Tibial artery (tissue), 4 donors: ENCODE measurements at regions not wholly inside any gene's neighbourhood (a gene's known extent, or its start where the extent isn't known, plus 50 kb on each side); places are given as distances from the start of the nearest gene placed in this dataset.

Experiments used
- DNase-seq, 2 donors: peaks; one replicate each; pipeline ENCODE4 v3.0.0-alpha.2; 2019
- H3K27ac ChIP-seq, 2 donors: fragments of 200-600 bp; sonication (generic) in 1 of 2; 1 replicate in 1 of 2; 2 replicates in 1 of 2; pipeline ENCODE4 v1.5.1; 2018 to 2019; ENCODE audit warnings: mild to moderate bottlenecking in 1 of 2
- H3K27me3 ChIP-seq, 2 donors: fragments of 200-600 bp; sonication (generic) in 1 of 2; one replicate each; pipeline versions ENCODE4 v1.5.1 to v1.6.0; 2016 to 2019
- H3K36me3 ChIP-seq, 3 donors: fragments of 200-600 bp; sonication (generic) in 2 of 3; one replicate each; pipeline ENCODE4 v1.5.1; 2016 to 2019; ENCODE audit warnings: mild to moderate bottlenecking in 2 of 3
- H3K4me1 ChIP-seq, 4 donors: fragments of 200-600 bp; sonication (generic) in 2 of 4; 1 replicate in 3 of 4; 2 replicates in 1 of 4; pipeline ENCODE4 v1.5.1; 2016 to 2019
- H3K4me3 ChIP-seq, 2 donors: fragments of 200-600 bp; sonication (generic) in 1 of 2; 1 replicate in 1 of 2; 2 replicates in 1 of 2; pipeline ENCODE4 v1.5.1; 2018 to 2019; ENCODE audit warnings: mild to moderate bottlenecking in 2 of 2
- H3K9me3 ChIP-seq, 3 donors: fragments of 200-600 bp; sonication (generic) in 1 of 3; one replicate each; pipeline ENCODE4 v1.5.1; 2016 to 2019
- intact Hi-C: fragments of 100-400 bp; cut with DNase I; formaldehyde crosslinking; loops from one replicate; pipeline ENCODE4 v1.15.0; 2023; ENCODE audit warnings: low total_unique reads
- TF ChIP-seq, protein P1 (sequence below), 2 experiments: fragments of 200-600 bp in 1 of 2; fragments of 450-650 bp in 1 of 2; IDR thresholded peaks; one replicate each; pipeline ENCODE4 v1.5.1; 2017 to 2019; ENCODE audit warnings: antibody characterized with exemption in 2 of 2, mild to moderate bottlenecking in 1 of 2, moderate library complexity in 1 of 2

DNA sequence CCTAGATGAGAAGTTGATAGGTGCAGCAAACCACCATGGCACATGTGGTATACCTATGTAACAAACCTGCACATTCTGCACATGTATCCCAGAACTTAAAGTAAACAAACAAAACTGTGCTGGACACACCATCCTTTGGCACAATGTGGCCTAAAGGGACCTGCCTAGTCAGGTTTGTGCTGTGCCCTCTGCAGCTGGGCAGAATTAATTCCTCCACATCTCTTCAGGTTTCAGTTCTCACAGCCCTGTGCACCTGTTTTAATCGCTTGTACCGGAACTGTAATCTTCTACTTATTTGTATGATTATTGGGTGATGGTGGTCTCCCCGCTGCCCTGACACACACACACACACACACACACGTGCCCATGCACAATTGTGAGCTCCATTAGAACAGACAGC, 252.7 kb downstream of the ACTR3B start:
- no peak overlapping the region for H3K27ac ChIP-seq
- TF ChIP-seq, protein P1, sequence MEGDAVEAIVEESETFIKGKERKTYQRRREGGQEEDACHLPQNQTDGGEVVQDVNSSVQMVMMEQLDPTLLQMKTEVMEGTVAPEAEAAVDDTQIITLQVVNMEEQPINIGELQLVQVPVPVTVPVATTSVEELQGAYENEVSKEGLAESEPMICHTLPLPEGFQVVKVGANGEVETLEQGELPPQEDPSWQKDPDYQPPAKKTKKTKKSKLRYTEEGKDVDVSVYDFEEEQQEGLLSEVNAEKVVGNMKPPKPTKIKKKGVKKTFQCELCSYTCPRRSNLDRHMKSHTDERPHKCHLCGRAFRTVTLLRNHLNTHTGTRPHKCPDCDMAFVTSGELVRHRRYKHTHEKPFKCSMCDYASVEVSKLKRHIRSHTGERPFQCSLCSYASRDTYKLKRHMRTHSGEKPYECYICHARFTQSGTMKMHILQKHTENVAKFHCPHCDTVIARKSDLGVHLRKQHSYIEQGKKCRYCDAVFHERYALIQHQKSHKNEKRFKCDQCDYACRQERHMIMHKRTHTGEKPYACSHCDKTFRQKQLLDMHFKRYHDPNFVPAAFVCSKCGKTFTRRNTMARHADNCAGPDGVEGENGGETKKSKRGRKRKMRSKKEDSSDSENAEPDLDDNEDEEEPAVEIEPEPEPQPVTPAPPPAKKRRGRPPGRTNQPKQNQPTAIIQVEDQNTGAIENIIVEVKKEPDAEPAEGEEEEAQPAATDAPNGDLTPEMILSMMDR (IDR thresholded peaks at IDR 0.05), result no peak
- no peaks in the 10 kb centered on the region for H3K27me3 ChIP-seq
- intact Hi-C loops, result no loop called here
- no peaks in the 10 kb centered on the region for H3K4me1 ChIP-seq
- no peaks in the 10 kb centered on the region for H3K36me3 ChIP-seq
- no peaks in the 10 kb centered on the region for H3K9me3 ChIP-seq
- no peak for DNase-seq
- no peak overlapping the region for H3K4me3 ChIP-seq

GRCh38 chr7:153017223-153017622, 257.7 kb downstream of the ACTR3B start:
- TF ChIP-seq, protein P1 (IDR thresholded peaks at IDR 0.05), result no peak
- no peaks in the 10 kb centered on the region for H3K36me3 ChIP-seq
- no peak overlapping the region for H3K27ac ChIP-seq
- no peaks in the 10 kb centered on the region for H3K27me3 ChIP-seq
- intact Hi-C loops, result no loop called here
- DNase-seq, result peak in 1 of 2 donors; percentile 15
- no peaks in the 10 kb centered on the region for H3K9me3 ChIP-seq
- H3K4me1 ChIP-seq, result no peaks in the 10 kb centered on the region
- H3K4me3 ChIP-seq, result no peak overlapping the region

- TF ChIP-seq, protein P1 (IDR thresholded peaks at IDR 0.05), result no peak
- intact Hi-C loops, result no loop called here
- Histone ChIP-seq H3K4me1 (no peaks in the 10 kb centered on the region), H3K27ac (no peak overlapping the region), H3K4me3 (no peak overlapping the region), H3K27me3 (no peaks in the 10 kb centered on the region), H3K36me3 (no peaks in the 10 kb centered on the region), H3K9me3 (no peaks in the 10 kb centered on the region)
- peak in 1 of 2 donors; percentile 9 for DNase-seq
Observed at GRCh38 chr7:153021542-153021941, 262.0 kb downstream of the ACTR3B start.

GRCh38 chr7:153022475-153023193, 263.1 kb downstream of the ACTR3B start:
- H3K4me1 ChIP-seq, result no peaks in the 10 kb centered on the region
- intact Hi-C loops, result no loop called here

GRCh38 chr7:153023194-153023592, 263.6 kb downstream of the ACTR3B start:
- H3K36me3 ChIP-seq, result no peaks in the 10 kb centered on the region
- TF ChIP-seq, protein P1 (IDR thresholded peaks at IDR 0.05), result no peak
- DNase-seq, result no peak
- no peak overlapping the region for H3K27ac ChIP-seq
- H3K4me1 ChIP-seq, result no peaks in the 10 kb centered on the region
- no peaks in the 10 kb centered on the region for H3K9me3 ChIP-seq
- no peak overlapping the region for H3K4me3 ChIP-seq
- intact Hi-C loops, result no loop called here
- H3K27me3 ChIP-seq, result no peaks in the 10 kb centered on the region

More at GRCh38 chr7:153022475-153023193, 263.1 kb downstream of the ACTR3B start:
- Histone ChIP-seq H3K27me3 (no peaks in the 10 kb centered on the region), H3K4me3 (no peak overlapping the region), H3K27ac (no peak overlapping the region), H3K9me3 (no peaks in the 10 kb centered on the region), H3K36me3 (no peaks in the 10 kb centered on the region)
- TF ChIP-seq, protein P1 (IDR thresholded peaks at IDR 0.05), result no peak
- DNase-seq, result no peak
